Mammary epithelial cell (primary cell): ENCODE measurements at regions not wholly inside any gene's neighbourhood (a gene's known extent, or its start where the extent isn't known, plus 50 kb on each side); places are given as distances from the start of the nearest gene placed in this dataset.

ENCODE experiments used
- EZH2 ChIP-seq: IDR thresholded peaks from 2 replicates; pipeline ENCODE4 v1.6.1; 2012; ENCODE audit warnings: low read length, inconsistent platforms, borderline replicate concordance
- TF ChIP-seq, protein P1 (sequence below), 2 donors: IDR thresholded peaks in 1 of 2; conservative IDR thresholded peaks in 1 of 2; 2 replicates each; pipeline ENCODE4 v1.5.1; 2011 to 2012; ENCODE audit warnings: inconsistent platforms in 2 of 2, low read length in 2 of 2, mild to moderate bottlenecking in 2 of 2, control low read depth in 1 of 2, low read depth in 1 of 2; ENCODE audit not compliant: insufficient read depth in 1 of 2; ENCODE audit errors: extremely low read depth in 1 of 2

DNA sequence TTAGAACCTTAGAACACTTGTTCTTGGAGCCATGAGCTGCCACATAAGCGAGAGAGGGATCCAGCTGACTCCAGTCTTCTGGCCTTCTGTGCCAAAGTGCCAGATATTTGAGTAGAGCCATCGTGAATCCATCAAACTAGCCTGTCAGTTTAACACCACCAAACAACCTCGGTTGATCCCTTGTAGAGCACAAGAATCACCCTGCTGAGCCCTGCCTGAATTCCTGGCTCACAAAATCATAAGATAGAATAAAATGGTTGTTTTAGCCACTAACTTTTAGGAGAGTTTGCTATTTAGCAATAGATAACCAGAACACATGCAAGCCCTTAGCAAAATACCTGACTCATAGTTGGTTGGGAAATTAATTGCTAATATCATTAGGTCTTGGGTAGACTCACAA is 407.6 kb upstream of the PROK2 start:
- TF ChIP-seq, protein P1, sequence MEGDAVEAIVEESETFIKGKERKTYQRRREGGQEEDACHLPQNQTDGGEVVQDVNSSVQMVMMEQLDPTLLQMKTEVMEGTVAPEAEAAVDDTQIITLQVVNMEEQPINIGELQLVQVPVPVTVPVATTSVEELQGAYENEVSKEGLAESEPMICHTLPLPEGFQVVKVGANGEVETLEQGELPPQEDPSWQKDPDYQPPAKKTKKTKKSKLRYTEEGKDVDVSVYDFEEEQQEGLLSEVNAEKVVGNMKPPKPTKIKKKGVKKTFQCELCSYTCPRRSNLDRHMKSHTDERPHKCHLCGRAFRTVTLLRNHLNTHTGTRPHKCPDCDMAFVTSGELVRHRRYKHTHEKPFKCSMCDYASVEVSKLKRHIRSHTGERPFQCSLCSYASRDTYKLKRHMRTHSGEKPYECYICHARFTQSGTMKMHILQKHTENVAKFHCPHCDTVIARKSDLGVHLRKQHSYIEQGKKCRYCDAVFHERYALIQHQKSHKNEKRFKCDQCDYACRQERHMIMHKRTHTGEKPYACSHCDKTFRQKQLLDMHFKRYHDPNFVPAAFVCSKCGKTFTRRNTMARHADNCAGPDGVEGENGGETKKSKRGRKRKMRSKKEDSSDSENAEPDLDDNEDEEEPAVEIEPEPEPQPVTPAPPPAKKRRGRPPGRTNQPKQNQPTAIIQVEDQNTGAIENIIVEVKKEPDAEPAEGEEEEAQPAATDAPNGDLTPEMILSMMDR (conservative IDR thresholded peaks at IDR 0.05 in 1 of 2, IDR thresholded peaks at IDR 0.05 in 1 of 2; ENCODE audit: extremely low read depth in 1 of 2, insufficient read depth in 1 of 2, low read depth in 1 of 2, low read length in 2 of 2): no peak
- TF ChIP-seq EZH2: no peak
